MM.1S (cell line): ENCODE measurements at regions not wholly inside any gene's neighbourhood (a gene's known extent, or its start where the extent isn't known, plus 50 kb on each side); places are given as distances from the start of the nearest gene placed in this dataset.

Experiments used
- DNase-seq: peaks from one replicate; pipeline ENCODE4 v3.0.0-alpha.2; 2015
- H2AFZ ChIP-seq: fragments of 300-600 bp; sonication (generic); 2 replicates; pipeline ENCODE4 v1.6.0; 2016; ENCODE audit warnings: antibody characterized with exemption, low read length
- H3F3A ChIP-seq: fragments of 300-600 bp; sonication (generic); 2 replicates; pipeline ENCODE4 v1.6.1; 2016; ENCODE audit warnings: mild to moderate bottlenecking, antibody characterized with exemption, low read length, moderate library complexity, mixed read lengths; ENCODE audit not compliant: insufficient read depth
- H3K27ac ChIP-seq: fragments of 300-600 bp; sonication (generic); 2 replicates; pipeline ENCODE4 v1.5.1; 2016; ENCODE audit warnings: mild to moderate bottlenecking, low read length
- H3K27me3 ChIP-seq: fragments of 300-600 bp; sonication (generic); replicated peaks from 2 replicates; pipeline ENCODE4 v1.6.0; 2016; ENCODE audit warnings: low read length; ENCODE audit not compliant: insufficient read depth
- H3K36me3 ChIP-seq: fragments of 300-600 bp; sonication (generic); replicated peaks from 2 replicates; pipeline ENCODE4 v1.6.1; 2016; ENCODE audit warnings: mild to moderate bottlenecking, low read length, mixed read lengths; ENCODE audit not compliant: insufficient read depth
- H3K4me1 ChIP-seq: fragments of 300-600 bp; sonication (generic); 2 replicates; pipeline ENCODE4 v1.6.1; 2016; ENCODE audit warnings: low read length, mixed read lengths
- H3K4me2 ChIP-seq: fragments of 300-600 bp; sonication (generic); 2 replicates; pipeline ENCODE4 v1.6.0; 2016; ENCODE audit warnings: low read depth, low read length
- H3K4me3 ChIP-seq: fragments of 300-600 bp; sonication (generic); 2 replicates; pipeline ENCODE4 v1.5.1; 2016; ENCODE audit warnings: low read length, mixed read lengths
- H3K79me2 ChIP-seq: fragments of 300-600 bp; sonication (generic); 2 replicates; pipeline ENCODE4 v1.6.1; 2016; ENCODE audit warnings: mixed run types, low read length, mixed read lengths
- H3K9ac ChIP-seq: fragments of 300-600 bp; sonication (generic); 2 replicates; pipeline ENCODE4 v1.6.1; 2016; ENCODE audit warnings: low read length, mixed read lengths
- H3K9me2 ChIP-seq: fragments of 300-600 bp; sonication (generic); replicated peaks from 2 replicates; pipeline ENCODE4 v1.6.1; 2016; ENCODE audit warnings: mild to moderate bottlenecking, low read length, mixed read lengths; ENCODE audit not compliant: insufficient read depth
- H3K9me3 ChIP-seq: fragments of 300-600 bp; sonication (generic); replicated peaks from 2 replicates; pipeline ENCODE4 v1.6.1; 2016; ENCODE audit warnings: mild to moderate bottlenecking, low read length, mixed read lengths; ENCODE audit not compliant: insufficient read depth
- H4K20me1 ChIP-seq: fragments of 300-600 bp; sonication (generic); 2 replicates; pipeline ENCODE4 v1.6.1; 2016; ENCODE audit warnings: mild to moderate bottlenecking, low read length, moderate library complexity, mixed read lengths; ENCODE audit not compliant: insufficient read depth
- EZH2 ChIP-seq: fragments of 300-600 bp; sonication (generic); optimal IDR thresholded peaks from 2 replicates; pipeline ENCODE3; 2017; ENCODE audit warnings: low read depth, mild to moderate bottlenecking, antibody characterized with exemption, low read length, mixed read lengths
- EZH2phosphoT487 ChIP-seq: fragments of 300-600 bp; sonication (generic); IDR thresholded peaks from 2 replicates; pipeline ENCODE4 v1.6.1; 2018; ENCODE audit warnings: antibody characterized with exemption, low read length
- TF ChIP-seq, protein P1 (sequence below): fragments of 300-600 bp; sonication (generic); IDR thresholded peaks from 2 replicates; pipeline ENCODE4 v1.5.1; 2016; ENCODE audit warnings: antibody characterized with exemption, low read length, mixed read lengths

DNA sequence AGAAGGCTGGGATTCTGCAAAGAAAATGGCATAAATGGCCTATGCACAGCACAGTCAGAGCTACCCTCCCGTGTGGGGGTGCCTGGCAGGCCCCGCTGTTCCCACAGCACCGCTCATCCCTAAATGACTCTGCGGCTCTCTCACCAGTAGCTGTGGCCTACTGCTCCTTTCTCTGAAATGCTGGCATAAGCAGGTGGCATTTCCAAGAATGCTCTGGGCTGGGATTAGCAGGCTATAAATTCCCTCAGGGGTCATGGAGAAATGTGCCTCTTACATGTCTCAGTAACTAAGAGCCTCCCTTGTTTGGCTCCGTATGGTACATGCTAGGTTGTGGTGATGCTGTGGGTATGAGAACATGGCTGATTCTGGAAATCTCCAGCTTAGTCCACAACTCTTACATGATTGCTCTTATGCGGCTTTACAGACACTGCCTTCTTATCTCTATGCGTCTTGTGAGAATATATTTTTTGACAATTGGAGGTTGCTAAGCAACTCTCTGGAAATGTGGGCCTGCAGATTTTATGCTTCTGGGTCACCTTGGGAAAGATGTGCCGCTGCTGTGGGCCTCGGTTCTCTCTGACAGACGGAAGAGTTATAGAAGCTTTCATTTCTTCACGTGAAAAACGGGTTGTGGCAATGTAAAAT lies 80.3 kb upstream of the GATA6 start:
- Histone ChIP-seq H4K20me1 (no peaks in the 10 kb centered on the region), H2AFZ (no peak overlapping the region), H3K27ac (no peak overlapping the region), H3K9ac (no peak overlapping the region), H3K9me2 (no peaks in the 10 kb centered on the region), H3F3A (no peaks in the 10 kb centered on the region), H3K27me3 (no peaks in the 10 kb centered on the region), H3K79me2 (no peaks in the 10 kb centered on the region), H3K36me3 (no peaks in the 10 kb centered on the region), H3K4me2 (no peak overlapping the region), H3K4me1 (no peaks in the 10 kb centered on the region), H3K9me3 (no peaks in the 10 kb centered on the region), H3K4me3 (no peak overlapping the region)
- DNase-seq, result no peak
- TF ChIP-seq EZH2 (no peak), EZH2phosphoT487 (no peak)
- TF ChIP-seq, protein P1, sequence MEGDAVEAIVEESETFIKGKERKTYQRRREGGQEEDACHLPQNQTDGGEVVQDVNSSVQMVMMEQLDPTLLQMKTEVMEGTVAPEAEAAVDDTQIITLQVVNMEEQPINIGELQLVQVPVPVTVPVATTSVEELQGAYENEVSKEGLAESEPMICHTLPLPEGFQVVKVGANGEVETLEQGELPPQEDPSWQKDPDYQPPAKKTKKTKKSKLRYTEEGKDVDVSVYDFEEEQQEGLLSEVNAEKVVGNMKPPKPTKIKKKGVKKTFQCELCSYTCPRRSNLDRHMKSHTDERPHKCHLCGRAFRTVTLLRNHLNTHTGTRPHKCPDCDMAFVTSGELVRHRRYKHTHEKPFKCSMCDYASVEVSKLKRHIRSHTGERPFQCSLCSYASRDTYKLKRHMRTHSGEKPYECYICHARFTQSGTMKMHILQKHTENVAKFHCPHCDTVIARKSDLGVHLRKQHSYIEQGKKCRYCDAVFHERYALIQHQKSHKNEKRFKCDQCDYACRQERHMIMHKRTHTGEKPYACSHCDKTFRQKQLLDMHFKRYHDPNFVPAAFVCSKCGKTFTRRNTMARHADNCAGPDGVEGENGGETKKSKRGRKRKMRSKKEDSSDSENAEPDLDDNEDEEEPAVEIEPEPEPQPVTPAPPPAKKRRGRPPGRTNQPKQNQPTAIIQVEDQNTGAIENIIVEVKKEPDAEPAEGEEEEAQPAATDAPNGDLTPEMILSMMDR, result no peak

DNA sequence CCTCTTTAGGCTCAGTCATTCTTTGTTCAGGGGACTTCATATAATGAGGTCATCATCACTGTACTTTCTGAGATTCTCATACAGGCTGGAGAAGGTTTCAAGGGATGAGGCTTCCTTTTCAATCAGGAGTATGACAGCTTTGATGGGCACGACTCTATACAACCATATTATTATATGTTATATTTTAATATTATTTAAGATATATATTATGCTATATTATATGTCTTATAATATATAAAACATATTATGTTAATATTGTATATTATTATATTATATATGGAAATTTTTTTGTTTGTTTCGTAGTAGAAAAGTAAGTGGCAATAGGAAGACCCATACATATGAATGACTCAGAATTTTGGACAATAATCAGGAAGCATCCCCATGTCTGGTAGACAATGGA lies 78.0 kb upstream of the GATA6 start:
- no peaks in the 10 kb centered on the region for H3K27me3 ChIP-seq
- no peaks in the 10 kb centered on the region for H3K9me3 ChIP-seq
- TF ChIP-seq, protein P1, result no peak
- TF ChIP-seq EZH2phosphoT487 (no peak), EZH2 (no peak)

GRCh38 chr18:22093731-22094357 lies 75.5 kb upstream of the GATA6 start:
- H3K4me2 ChIP-seq, result no peak overlapping the region
- no peak overlapping the region for H3K27ac ChIP-seq
- TF ChIP-seq, protein P1, result no peak
- no peak for TF ChIP-seq EZH2
- no peak for TF ChIP-seq EZH2phosphoT487

More for the DNA sequence above, 78.0 kb upstream of the GATA6 start:
- Histone ChIP-seq H3K4me3 (no peak overlapping the region), H3K36me3 (no peaks in the 10 kb centered on the region), H2AFZ (no peak overlapping the region), H3K4me1 (no peaks in the 10 kb centered on the region), H3K9me2 (no peaks in the 10 kb centered on the region), H3K9ac (no peak overlapping the region), H3K27ac (no peak overlapping the region), H3F3A (no peaks in the 10 kb centered on the region), H3K79me2 (no peaks in the 10 kb centered on the region), H3K4me2 (no peak overlapping the region), H4K20me1 (no peaks in the 10 kb centered on the region)
- no peak for DNase-seq

More at GRCh38 chr18:22093731-22094357, 75.5 kb upstream of the GATA6 start:
- no peak overlapping the region for H3K9ac ChIP-seq
- DNase-seq, result no peak
- no peaks in the 10 kb centered on the region for H3F3A ChIP-seq
- no peaks in the 10 kb centered on the region for H3K4me1 ChIP-seq
- no peaks in the 10 kb centered on the region for H3K9me2 ChIP-seq
- no peaks in the 10 kb centered on the region for H4K20me1 ChIP-seq
- H2AFZ ChIP-seq, result no peak overlapping the region
- H3K36me3 ChIP-seq, result no peaks in the 10 kb centered on the region
- H3K79me2 ChIP-seq, result no peaks in the 10 kb centered on the region
- no peak overlapping the region for H3K4me3 ChIP-seq
- H3K27me3 ChIP-seq, result no peaks in the 10 kb centered on the region
- H3K9me3 ChIP-seq, result no peaks in the 10 kb centered on the region
